Activated CD8-positive, alpha-beta memory T cell treated with anti-CD3 and anti-CD28 coated beads, Interleukin-2, amount 50 U/mL, for 24 hours (primary cell): ENCODE measurements at regions not wholly inside any gene's neighbourhood (a gene's known extent, or its start where the extent isn't known, plus 50 kb on each side); places are given as distances from the start of the nearest gene placed in this dataset.
"Not testable (repeated sequence)": the region's sequence is repeated elsewhere in the genome, so short reads cannot be mapped to it uniquely, and the experiment has no call there.

Experiments used
- DNase-seq: peaks from one replicate; pipeline ENCODE4 v3.0.0-alpha.2; 2020; ENCODE audit errors: extremely low read depth

DNA sequence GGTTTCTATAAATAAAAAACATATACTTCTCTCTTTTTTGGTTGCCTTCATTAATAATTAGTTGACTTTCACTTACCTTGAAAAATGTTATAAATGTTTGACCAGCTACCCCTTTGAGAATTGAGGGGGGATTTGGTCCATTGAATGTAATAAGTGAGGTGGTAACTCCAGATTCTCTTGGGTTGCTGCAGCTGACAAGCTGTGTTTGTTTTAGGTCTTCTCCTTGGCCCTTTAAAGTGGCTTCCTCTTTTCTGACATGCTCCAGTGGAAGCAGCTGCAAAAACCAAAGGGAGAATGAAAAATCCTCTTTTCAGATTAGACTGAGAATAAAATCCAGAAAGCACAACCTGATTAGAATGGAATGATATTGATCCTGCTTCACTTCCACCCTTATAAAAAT is 410.5 kb downstream of the TMEM38B start:
- DNase-seq, result no peak

- DNase-seq, result no peak
Measured at GRCh38 chr9:106106396-106106795, 412.1 kb downstream of the TMEM38B start.

DNA sequence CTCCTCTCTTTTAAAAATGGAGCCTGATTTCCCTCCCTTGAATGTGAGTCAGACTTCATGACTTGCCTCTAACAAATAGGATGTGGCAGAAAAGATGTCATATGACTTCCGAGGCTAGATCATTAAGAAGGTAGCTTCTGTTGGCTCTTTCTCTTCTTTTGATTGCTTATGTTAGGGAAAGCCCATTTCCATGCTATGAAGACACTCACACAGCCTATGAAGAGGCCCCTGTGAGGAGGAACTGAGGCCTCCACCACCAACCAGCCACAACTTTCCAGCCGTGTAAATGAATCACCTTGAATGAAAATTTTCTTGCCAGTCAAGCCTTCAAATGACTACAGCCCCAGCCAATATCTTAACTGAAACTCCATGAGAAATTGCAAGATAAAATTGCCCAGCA is 413.4 kb downstream of the TMEM38B start:
- no peak for DNase-seq

DNA sequence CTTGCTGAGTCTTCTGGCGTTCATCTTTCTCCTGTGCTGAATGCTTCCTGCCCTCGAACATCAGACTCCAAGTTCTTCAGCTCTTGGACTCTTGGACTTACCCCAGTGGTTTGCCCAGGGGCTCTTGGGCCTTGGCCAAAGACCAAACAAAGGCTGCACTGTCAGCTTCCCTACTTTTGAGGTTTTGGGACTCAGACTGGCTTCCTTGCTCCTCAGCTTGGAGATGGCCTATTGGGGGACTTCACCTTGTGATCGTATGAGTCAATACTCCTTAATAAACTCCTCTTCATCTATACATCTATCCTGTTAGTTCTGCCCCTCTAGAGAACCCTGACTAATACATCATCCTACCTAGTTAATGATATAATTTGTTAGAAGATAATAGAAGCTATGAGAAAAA is 415.4 kb downstream of the TMEM38B start:
- DNase-seq, result not testable (repeated sequence)

DNA sequence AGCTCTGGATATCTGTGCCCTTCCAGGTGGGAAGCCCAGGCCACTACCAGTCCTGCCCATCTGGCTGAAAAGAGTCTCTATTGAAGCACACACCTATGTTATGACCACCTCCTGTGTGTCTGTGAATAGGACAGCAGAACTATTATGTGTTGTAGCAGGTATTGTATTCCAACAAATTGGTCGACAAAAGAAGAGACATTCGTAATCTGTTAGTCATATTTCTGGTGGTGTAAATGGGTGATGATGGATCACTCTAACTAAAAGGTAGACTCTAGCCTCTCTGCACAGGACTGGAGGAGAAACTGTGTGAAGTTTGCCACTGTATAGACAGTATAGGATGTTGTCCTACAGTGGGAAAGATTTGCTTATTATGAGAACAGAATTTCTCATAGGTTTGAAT is 416.1 kb downstream of the TMEM38B start:
- DNase-seq, result no peak

- no peak for DNase-seq
Measured at GRCh38 chr9:106111039-106111730, 416.8 kb downstream of the TMEM38B start.

GRCh38 chr9:106112935-106113334 is 418.6 kb downstream of the TMEM38B start:
- DNase-seq, result no peak

DNA sequence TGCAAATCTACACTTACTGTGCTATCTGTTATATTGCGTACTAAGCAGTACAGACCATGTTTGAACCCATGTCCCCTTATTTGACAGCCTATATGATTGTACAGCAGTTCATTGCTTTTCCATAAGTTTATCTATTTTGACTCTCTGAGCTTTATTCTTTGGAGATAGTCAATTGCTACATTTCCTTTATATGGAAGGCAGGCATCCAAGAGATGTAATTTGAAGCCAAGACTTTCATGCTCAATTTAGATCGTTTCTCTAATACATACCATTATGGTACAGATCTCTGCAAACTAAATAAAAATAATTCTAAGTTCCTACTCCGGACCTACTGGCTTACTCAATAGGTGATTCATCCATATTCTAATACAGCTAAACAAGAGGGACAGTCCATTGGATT is 424.8 kb downstream of the TMEM38B start:
- DNase-seq, result no peak

DNA sequence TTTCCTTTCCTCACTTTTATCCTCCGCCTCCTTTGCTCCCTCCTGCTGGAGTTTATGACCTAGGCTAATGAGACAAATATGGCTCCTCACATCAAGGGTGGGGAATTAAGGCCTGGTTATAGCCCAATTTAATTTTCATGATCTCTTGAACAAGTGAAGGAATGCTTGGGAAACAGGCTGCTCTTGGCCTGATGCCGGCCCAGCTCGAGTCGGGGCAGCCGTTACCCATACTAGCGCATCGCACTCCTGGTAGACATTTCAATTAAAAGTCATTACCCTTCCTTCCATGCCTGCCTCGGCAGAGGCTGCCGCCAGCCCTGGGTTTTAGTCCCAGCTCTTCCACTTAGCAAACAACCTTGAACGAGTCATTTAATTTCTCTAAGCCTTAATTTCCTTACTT is 425.7 kb downstream of the TMEM38B start:
- no peak for DNase-seq

- DNase-seq, result no peak
Measured at GRCh38 chr9:106127776-106128175, 433.4 kb downstream of the TMEM38B start.

DNA sequence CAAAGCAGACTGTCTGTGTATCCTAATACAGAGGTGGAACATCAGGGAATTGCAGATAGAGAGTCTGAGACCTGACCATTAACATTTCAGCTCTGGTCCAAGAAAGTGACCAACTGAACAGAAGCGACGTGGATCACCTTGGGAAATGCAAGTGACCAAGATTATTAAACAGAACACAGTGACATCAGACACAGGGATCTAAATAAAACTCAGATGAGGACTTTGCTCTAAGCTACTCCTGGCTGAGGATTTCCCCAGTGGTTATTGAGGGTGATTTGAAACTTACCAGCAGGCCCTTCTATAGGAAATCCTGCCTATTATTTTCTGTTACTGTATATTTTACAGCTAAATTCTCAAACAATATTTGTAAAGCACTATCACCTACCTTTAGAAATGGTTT is 436.0 kb downstream of the TMEM38B start:
- no peak for DNase-seq

- DNase-seq, result no peak
Measured at GRCh38 chr9:106143781-106144180, 449.4 kb downstream of the TMEM38B start.

GRCh38 chr9:106146066-106146840 is 451.9 kb downstream of the TMEM38B start:
- DNase-seq, result no peak

DNA sequence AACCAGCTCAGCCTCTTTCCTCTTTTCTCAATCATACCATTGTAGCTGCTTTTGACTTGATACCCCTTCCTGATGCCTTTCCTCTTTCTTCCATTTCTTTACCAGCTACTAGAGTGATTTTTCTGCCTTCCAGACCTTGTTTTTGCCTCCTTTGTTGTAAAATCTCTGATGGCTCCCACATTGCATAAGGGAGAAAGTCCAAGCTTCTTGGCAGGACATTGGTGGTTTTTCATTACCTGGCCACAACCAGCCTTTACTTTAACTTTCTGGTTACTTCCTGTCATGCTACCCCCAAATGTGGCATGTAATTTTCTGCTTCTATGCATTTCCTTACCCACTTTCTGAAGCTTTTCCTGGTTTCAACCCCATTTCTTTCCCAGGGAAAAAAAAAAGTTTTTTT is 452.5 kb downstream of the TMEM38B start:
- no peak for DNase-seq

- no peak for DNase-seq
Measured at GRCh38 chr9:106149956-106150355, 455.6 kb downstream of the TMEM38B start.

- DNase-seq, result no peak
Measured at GRCh38 chr9:106156465-106156864, 462.1 kb downstream of the TMEM38B start.

GRCh38 chr9:106172265-106172664 is 477.9 kb downstream of the TMEM38B start:
- DNase-seq, result no peak

DNA sequence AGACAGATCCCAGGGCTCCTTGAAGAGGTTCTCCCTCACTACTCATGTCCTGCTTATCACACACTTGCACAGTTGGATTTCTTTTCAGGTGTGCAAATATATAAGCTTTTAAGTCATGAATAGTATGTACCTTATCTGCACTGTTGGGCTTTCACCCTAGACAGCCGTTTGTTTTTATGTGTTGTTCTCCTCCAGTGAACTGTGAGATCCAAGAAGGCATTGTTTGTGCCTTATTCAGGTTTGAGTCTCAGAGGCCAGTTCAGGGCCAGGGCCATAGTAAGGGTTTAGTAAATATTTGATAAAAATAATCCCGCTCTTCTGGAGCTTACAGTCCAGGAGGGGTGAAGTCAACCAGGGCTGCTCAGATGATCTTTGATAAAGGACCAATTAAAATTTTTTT is 480.0 kb downstream of the TMEM38B start:
- DNase-seq, result no peak

DNA sequence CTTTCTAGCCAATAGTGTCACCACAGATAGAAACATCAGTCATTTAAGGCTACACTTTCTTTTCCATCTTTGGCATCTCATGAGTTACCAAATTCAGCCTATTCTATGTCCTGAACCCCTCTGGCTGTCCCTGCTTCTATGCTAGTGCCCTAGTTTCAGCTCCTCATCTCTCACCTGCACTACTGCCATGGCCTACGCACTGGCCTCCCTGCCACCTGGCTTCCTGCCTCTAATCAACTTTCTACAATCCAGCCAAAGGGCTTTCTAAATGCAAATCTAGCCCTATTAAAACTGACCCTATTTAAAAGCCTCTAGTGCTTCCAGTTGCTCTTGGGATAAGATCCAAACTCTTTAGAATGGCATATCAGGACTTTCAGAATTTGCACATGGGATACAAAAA is 482.9 kb downstream of the TMEM38B start:
- DNase-seq, result no peak

GRCh38 chr9:106179191-106179590 is 484.9 kb downstream of the TMEM38B start:
- DNase-seq, result no peak

DNA sequence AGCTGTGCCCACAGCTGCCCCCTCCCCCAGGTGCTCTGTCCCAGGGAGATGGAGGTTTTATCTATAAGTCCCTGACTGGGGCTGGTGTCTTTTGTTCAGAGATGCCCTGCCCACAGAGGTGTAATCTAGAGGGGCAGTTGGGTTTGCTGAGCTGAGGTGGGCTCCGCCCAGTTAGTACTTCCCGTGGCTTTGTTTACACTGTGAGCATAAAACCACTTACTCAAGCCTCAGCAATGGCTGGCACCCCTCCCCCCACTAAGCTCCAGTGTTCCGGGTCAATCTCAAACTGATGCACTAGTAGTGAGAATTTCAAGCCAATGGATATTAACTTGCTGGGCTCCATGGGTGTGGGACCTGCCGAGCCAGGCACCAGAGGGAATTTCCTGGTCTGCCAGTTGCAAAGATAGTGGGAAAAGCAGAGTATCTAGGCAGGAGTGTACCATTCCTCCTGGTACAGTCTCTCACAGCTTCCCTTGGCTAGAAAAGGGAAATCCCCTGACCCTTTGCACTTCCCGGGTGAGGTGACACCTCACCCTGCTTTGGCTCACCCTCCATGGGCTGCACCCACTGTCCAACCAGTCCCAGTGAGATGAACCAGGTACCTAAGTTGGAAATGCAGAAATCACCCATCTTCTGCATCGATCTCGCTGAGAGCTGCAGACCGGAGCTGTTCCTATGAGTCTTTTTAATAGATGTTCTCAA is 509.6 kb downstream of the TMEM38B start:
- DNase-seq, result not testable (repeated sequence)

- DNase-seq, result no peak
Measured at GRCh38 chr9:106207298-106207697, 513.0 kb downstream of the TMEM38B start.

GRCh38 chr9:106218427-106218826 is 524.1 kb downstream of the TMEM38B start:
- no peak for DNase-seq
